ENCODE measurements at regions not wholly inside any gene's neighbourhood (a gene's known extent, or its start where the extent isn't known, plus 50 kb on each side); places are given as distances from the start of the nearest gene placed in this dataset.

DNA sequence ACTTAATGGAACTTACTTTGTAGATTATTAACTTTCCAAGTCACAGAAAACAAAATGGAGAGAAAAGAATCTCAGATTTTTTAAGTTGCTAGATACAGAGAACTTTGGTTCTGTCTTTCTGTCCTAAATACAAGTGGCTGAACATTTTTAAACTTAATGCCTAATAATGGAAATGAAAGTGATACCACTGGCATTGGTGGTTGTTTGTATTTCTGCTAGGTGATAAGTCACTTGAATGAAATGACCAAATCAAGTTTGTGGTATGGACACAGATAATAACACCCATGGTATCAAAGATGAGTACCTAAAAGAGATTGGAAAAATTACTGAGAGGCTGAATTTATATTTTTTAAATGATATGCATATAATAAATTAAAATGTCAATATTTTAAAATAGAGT is 502.1 kb downstream of the CNTN6 start:
- no peaks in the 10 kb centered on the region for H3K9me3 ChIP-seq (replicated peaks; ENCODE audit: control insufficient read depth, insufficient read depth, low read length)
- no peak for TF ChIP-seq MYC (IDR thresholded peaks at IDR 0.05; ENCODE audit: low read depth, low read length)
- no peak for TF ChIP-seq EZH2 (IDR thresholded peaks at IDR 0.05; ENCODE audit: borderline replicate concordance, low read depth, low read length, severe bottlenecking)
- no peak for TF ChIP-seq JUN (IDR thresholded peaks at IDR 0.05; ENCODE audit: borderline replicate concordance, insufficient read depth, insufficient read length, low read depth)
- no peak for TF ChIP-seq FOS (IDR thresholded peaks at IDR 0.05; ENCODE audit: borderline replicate concordance, insufficient read depth, low read length)
- no peak for TF ChIP-seq POLR2AphosphoS5 (IDR thresholded peaks at IDR 0.05; ENCODE audit: insufficient read depth, low read depth, low read length)
- TF ChIP-seq, protein P1, sequence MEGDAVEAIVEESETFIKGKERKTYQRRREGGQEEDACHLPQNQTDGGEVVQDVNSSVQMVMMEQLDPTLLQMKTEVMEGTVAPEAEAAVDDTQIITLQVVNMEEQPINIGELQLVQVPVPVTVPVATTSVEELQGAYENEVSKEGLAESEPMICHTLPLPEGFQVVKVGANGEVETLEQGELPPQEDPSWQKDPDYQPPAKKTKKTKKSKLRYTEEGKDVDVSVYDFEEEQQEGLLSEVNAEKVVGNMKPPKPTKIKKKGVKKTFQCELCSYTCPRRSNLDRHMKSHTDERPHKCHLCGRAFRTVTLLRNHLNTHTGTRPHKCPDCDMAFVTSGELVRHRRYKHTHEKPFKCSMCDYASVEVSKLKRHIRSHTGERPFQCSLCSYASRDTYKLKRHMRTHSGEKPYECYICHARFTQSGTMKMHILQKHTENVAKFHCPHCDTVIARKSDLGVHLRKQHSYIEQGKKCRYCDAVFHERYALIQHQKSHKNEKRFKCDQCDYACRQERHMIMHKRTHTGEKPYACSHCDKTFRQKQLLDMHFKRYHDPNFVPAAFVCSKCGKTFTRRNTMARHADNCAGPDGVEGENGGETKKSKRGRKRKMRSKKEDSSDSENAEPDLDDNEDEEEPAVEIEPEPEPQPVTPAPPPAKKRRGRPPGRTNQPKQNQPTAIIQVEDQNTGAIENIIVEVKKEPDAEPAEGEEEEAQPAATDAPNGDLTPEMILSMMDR (IDR thresholded peaks at IDR 0.05; ENCODE audit: extremely low read depth in 1 of 2, insufficient read depth in 1 of 2, low read depth in 1 of 2, low read length in 2 of 2) = no peak
- TF ChIP-seq MAX (IDR thresholded peaks at IDR 0.05; ENCODE audit: insufficient read depth, insufficient read length) = no peak
- TF ChIP-seq POLR2A (IDR thresholded peaks at IDR 0.05; ENCODE audit: low read depth, low read length) = no peak
- no peak for TF ChIP-seq GATA2 (IDR thresholded peaks at IDR 0.05; ENCODE audit: insufficient read depth, insufficient read length, low read depth, low read length)
- DNase-seq (ENCODE audit: low read depth, low spot score) (no peak), FAIRE-seq (no peak)
- H3K9ac ChIP-seq (replicated peaks; ENCODE audit: extremely low read depth, insufficient read depth, low read length) = no peak overlapping the region
- dilution Hi-C loops (cut with MboI; ENCODE audit: extremely low pct_ligation_motif_present, low sequenced_read_pairs) (no loop called here), intact Hi-C loops (cut with micrococcal nuclease) (no loop called here)
- H3K4me1 ChIP-seq (ENCODE audit: control insufficient read depth, extremely low read depth, insufficient read depth, low read length) = no peaks in the 10 kb centered on the region
- H3K4me3 ChIP-seq (replicated peaks in 1 of 3; ENCODE audit: insufficient read depth in 1 of 3, low read depth in 1 of 3, low read length in 3 of 3) = no peak overlapping the region
- H4K20me1 ChIP-seq (replicated peaks; ENCODE audit: control insufficient read depth, extremely low read depth, insufficient read depth, low read length) = no peaks in the 10 kb centered on the region
- no peak overlapping the region for H3K27ac ChIP-seq (ENCODE audit: insufficient read depth, low read depth, low read length)
- no peaks in the 10 kb centered on the region for H3K9me1 ChIP-seq (replicated peaks; ENCODE audit: control insufficient read depth, extremely low read depth, insufficient read depth, low read length)
- no peaks in the 10 kb centered on the region for H3K27me3 ChIP-seq (ENCODE audit: control insufficient read depth in 2 of 2, insufficient read depth in 2 of 2, low read length in 2 of 2)
- no peak overlapping the region for H2AFZ ChIP-seq (ENCODE audit: low read depth, low read length)
- POLR2A ChIA-PET = no interaction called here
- H3K79me2 ChIP-seq (ENCODE audit: control insufficient read depth, insufficient read depth, low read length) = no peaks in the 10 kb centered on the region
- CTCF ChIA-PET = no interaction called here
- BruUV-seq (replicated peaks) = no TSS peak
- no peaks in the 10 kb centered on the region for H3K36me3 ChIP-seq (ENCODE audit: control insufficient read depth in 2 of 2, extremely low read depth in 1 of 2, insufficient read depth in 2 of 2, low read length in 2 of 2)
- H3K4me2 ChIP-seq (ENCODE audit: insufficient read depth, low read length) = no peak overlapping the region
